ENCODE measurements at regions not wholly inside any gene's neighbourhood (a gene's known extent, or its start where the extent isn't known, plus 50 kb on each side); places are given as distances from the start of the nearest gene placed in this dataset.

DNA sequence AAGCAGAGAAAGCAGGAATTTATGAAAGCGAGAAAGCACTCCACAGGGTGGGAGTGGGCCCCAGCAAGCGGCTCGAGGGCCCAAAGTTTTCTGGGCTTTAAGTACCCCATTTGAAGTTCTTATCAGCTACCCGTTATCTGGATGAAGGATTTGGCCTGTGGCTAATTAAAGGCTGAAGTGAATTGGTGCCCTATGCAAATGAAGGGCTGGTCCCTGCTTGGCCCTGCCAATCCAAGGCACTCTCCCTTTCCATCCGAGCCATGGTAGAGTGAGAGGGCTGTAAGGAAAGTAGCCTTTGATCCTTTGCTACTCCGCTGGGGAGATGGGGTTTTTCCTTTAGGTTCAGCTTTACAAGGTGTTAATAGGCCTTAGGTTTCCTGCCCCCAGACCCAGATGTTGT is 469.3 kb upstream of the CFAP20DC start:
- TF ChIP-seq, protein P1, sequence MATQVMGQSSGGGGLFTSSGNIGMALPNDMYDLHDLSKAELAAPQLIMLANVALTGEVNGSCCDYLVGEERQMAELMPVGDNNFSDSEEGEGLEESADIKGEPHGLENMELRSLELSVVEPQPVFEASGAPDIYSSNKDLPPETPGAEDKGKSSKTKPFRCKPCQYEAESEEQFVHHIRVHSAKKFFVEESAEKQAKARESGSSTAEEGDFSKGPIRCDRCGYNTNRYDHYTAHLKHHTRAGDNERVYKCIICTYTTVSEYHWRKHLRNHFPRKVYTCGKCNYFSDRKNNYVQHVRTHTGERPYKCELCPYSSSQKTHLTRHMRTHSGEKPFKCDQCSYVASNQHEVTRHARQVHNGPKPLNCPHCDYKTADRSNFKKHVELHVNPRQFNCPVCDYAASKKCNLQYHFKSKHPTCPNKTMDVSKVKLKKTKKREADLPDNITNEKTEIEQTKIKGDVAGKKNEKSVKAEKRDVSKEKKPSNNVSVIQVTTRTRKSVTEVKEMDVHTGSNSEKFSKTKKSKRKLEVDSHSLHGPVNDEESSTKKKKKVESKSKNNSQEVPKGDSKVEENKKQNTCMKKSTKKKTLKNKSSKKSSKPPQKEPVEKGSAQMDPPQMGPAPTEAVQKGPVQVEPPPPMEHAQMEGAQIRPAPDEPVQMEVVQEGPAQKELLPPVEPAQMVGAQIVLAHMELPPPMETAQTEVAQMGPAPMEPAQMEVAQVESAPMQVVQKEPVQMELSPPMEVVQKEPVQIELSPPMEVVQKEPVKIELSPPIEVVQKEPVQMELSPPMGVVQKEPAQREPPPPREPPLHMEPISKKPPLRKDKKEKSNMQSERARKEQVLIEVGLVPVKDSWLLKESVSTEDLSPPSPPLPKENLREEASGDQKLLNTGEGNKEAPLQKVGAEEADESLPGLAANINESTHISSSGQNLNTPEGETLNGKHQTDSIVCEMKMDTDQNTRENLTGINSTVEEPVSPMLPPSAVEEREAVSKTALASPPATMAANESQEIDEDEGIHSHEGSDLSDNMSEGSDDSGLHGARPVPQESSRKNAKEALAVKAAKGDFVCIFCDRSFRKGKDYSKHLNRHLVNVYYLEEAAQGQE (IDR thresholded peaks at IDR 0.05; ENCODE audit: insufficient read depth in 1 of 2, low read depth in 2 of 2, low read length in 2 of 2): no peak
- no peak for TF ChIP-seq FOXP2 (optimal IDR thresholded peaks at IDR 0.05; ENCODE audit: borderline replicate concordance, extremely low read depth, extremely low read length, insufficient read depth)
- TF ChIP-seq SIN3A (IDR thresholded peaks at IDR 0.05; ENCODE audit: borderline replicate concordance, insufficient read depth, low read length): no peak
- no peak for TF ChIP-seq POLR2AphosphoS5 (IDR thresholded peaks at IDR 0.05; ENCODE audit: low read depth, low read length)
- no peak for TF ChIP-seq TAF1 (IDR thresholded peaks at IDR 0.05; ENCODE audit: borderline replicate concordance, insufficient read depth, low read length)
